ENCODE measurements at regions not wholly inside any gene's neighbourhood (a gene's known extent, or its start where the extent isn't known, plus 50 kb on each side); places are given as distances from the start of the nearest gene placed in this dataset.
"Not testable (repeated sequence)": the region's sequence is repeated elsewhere in the genome, so short reads cannot be mapped to it uniquely, and the experiment has no call there.

DNA sequence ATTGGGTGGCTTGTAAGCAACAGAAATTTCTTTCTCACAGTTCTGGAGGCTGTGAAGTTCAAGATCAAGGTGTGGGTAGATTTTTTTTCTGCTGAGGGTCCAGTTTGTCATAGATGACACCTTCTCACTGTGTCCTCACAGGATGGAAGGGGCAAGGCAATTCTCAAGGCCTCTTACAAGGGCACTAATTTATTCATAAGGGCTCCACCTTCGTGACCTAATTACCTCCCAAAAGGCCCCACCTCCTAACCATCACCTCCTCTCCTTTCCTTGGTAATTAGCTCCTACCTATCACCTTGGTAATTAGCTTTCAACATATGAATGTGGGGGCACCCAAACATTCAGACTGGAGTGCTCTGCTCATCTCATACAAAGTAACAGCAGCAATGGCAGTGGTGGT, 92.3 kb upstream of the CD44 start:
- TF ChIP-seq, protein P1, sequence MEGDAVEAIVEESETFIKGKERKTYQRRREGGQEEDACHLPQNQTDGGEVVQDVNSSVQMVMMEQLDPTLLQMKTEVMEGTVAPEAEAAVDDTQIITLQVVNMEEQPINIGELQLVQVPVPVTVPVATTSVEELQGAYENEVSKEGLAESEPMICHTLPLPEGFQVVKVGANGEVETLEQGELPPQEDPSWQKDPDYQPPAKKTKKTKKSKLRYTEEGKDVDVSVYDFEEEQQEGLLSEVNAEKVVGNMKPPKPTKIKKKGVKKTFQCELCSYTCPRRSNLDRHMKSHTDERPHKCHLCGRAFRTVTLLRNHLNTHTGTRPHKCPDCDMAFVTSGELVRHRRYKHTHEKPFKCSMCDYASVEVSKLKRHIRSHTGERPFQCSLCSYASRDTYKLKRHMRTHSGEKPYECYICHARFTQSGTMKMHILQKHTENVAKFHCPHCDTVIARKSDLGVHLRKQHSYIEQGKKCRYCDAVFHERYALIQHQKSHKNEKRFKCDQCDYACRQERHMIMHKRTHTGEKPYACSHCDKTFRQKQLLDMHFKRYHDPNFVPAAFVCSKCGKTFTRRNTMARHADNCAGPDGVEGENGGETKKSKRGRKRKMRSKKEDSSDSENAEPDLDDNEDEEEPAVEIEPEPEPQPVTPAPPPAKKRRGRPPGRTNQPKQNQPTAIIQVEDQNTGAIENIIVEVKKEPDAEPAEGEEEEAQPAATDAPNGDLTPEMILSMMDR (IDR thresholded peaks at IDR 0.05; ENCODE audit: low read depth, low read length) = no peak
- DNase-seq (ENCODE audit: extremely low read depth, low read depth) = no peak

DNA sequence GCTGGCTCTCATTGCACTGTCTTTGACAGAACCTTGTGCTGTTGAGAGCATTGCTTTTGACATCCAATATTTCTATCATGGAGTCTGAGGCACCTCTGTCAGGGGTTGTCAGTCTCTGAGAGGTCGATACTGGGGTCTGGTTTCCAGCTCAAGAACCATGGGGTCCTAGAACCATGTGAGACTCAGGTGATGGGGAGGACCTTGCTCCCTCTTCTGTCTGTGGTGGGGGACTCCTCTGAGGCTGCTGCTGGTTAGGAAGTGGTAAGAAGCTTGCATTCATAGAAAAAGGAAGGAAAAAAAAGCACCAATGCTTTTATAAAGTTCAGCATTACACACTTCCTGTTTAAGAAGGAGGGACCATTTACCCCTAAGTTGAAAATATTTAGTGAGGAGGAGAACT, 91.8 kb upstream of the CD44 start:
- DNase-seq (ENCODE audit: extremely low read depth, low read depth) = no peak
- TF ChIP-seq, protein P1 (IDR thresholded peaks at IDR 0.05; ENCODE audit: low read depth, low read length) = no peak

DNA sequence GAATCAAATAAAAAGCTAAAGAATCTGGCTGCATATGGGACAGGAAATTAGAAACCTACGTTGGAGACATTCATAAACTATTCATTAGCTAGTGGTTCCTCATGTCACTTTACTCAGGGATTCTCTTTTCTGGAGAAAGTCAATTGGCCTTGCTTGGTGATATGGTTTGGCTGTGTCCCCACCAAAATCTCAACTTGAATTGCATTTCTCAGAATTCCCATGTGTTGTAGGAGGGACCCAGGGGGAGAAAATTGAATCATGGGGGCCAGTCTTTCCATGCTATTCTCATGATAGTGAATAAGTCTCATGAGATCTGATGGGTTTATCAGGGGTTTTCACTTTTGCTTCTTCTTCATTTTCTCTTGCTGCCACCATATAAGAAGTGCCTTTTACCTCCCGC, 91.2 kb upstream of the CD44 start:
- TF ChIP-seq, protein P1 (IDR thresholded peaks at IDR 0.05; ENCODE audit: low read depth, low read length) = no peak
- DNase-seq (ENCODE audit: extremely low read depth, low read depth) = no peak

DNA sequence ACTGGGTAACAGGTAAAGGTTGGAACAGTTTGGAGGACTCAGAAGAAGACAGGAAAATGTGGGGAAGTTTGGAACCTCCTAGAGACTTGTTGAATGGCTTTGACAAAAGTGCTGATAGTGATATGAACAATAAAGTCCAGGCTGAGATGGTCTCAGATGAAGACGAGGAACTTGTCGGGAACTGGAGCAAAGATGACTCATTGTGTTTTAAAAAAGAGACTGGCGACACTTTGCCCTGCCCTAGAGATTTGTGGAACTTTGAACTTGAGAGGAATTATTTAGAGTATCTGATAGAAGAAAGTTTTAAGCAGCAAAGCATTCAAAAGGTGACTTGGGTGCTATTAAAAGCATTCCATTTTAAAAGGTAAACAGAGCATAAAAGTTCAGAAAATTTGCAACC, 90.6 kb upstream of the CD44 start:
- DNase-seq (ENCODE audit: extremely low read depth, low read depth) = not testable (repeated sequence)

DNA sequence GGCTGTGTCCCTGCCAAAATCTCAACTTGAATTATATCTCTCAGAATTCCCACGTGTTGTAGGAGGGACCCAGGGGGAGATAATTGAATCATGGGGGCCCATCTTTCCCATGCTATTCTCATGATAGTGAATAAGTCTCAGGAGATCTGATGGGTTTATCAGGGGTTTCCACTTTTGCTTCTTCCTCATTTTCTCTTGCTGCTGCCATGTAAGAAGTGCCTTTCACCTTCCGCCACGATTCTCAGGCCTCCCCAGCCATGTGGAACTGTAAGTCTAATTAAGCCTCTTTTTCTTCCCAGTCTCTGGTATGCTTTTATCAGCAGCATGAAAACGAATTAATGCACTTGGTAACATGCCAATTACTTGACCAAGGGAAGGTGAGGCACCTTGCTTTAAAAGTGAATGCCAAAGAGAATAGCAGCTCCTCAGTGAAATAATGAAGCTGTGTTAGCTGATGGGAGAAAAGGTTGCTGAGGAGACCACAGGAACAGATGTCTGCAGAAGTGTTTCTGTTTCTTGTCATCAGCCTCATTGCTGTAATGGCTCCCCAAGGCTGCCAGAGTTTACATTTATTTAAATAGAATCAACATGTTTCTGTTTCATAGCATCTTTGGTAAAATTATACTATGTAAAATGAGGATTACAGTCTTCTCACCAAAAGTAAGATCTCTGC, 89.0 kb upstream of the CD44 start:
- TF ChIP-seq, protein P1 (IDR thresholded peaks at IDR 0.05; ENCODE audit: low read depth, low read length) = no peak
- no peak for DNase-seq (ENCODE audit: extremely low read depth, low read depth)

DNA sequence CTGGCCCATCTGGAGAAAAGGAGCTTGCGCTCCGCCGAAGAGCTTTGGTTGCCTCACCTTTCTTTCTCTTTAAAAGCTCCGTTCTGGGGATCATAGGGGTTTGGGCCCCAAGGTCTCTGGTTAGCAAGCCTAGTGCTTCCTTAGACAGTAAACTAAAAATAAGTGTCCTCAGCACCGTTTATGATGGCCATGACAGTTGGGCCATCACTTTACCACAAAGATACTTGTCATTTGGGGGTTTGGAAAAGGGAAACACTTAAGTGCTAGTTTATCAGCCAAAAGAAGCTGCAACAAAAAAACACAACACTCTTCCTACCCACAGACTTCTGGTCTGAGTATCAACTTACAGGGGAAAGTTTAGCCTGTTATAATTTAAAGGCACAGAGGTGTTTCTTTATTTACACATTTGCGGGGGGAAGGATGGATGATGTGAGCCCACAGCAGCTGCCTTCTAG, 88.4 kb upstream of the CD44 start:
- no peak for DNase-seq (ENCODE audit: extremely low read depth, low read depth)
- TF ChIP-seq, protein P1 (IDR thresholded peaks at IDR 0.05; ENCODE audit: low read depth, low read length) = no peak

DNA sequence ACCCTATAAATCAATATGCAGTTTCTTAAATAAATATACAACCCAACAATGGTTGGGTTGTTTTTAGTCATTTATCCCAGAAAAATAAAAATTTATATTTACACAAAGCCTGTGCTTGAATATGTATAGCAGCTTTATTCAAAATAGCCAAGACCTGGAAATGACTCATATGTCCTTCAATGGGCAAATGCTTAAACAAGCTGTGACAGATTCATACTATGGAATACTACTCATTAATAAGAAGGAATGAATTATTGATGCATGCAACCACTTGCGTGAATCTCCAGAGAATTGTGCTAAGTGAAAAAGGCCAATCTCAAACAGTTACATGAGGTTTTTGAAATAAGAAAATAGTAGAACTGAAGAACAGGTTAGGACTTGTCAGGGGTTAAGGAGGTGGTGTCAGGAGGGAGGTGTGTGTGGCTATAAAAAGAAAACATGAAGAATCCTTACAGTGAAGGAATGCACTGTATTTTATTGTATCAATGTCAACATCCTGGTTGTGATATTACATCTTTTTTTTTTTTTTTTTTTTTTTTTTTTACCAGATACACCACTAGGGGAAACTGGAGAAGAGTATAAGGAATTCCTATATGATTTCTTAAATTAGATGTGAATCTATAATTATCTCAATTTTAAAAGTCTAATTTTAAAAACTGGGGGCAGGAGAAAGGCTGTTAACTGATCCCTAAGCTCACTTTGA, 82.4 kb upstream of the CD44 start:
- no peak for DNase-seq (ENCODE audit: extremely low read depth, low read depth)
- TF ChIP-seq, protein P1 (IDR thresholded peaks at IDR 0.05; ENCODE audit: low read depth, low read length) = no peak; the same call in 1 of the 2 replicates
